Cardiac muscle cell (in vitro differentiated cells and primary cell): ENCODE measurements at regions not wholly inside any gene's neighbourhood (a gene's known extent, or its start where the extent isn't known, plus 50 kb on each side); places are given as distances from the start of the nearest gene placed in this dataset.

Experiments used
- DNase-seq, 2 donors: peaks; one replicate each; pipeline versions ENCODE4 v3.0.0 to v3.0.0-alpha.2; 2010 to 2017; ENCODE audit warnings: low read depth in 1 of 2, low spot score in 1 of 2
- H3K27ac ChIP-seq: fragments of 200-600 bp; sonication (generic); 2 replicates; pipeline ENCODE4 v1.5.1; 2016
- H3K27me3 ChIP-seq: fragments of 200-600 bp; sonication (generic); 2 replicates; pipeline ENCODE4 v1.6.0; 2016; ENCODE audit warnings: control low read depth
- H3K36me3 ChIP-seq: fragments of 200-600 bp; sonication (generic); 2 replicates; pipeline ENCODE4 v1.5.1; 2016; ENCODE audit warnings: control low read depth
- H3K4me1 ChIP-seq: fragments of 200-600 bp; sonication (generic); 2 replicates; pipeline ENCODE4 v1.8.1; 2017; ENCODE audit warnings: low read depth, mild to moderate bottlenecking, mixed run types
- H3K4me3 ChIP-seq: fragments of 200-600 bp; sonication (generic); 2 replicates; pipeline ENCODE4 v1.5.1; 2016; ENCODE audit warnings: mild to moderate bottlenecking
- H3K9me3 ChIP-seq: fragments of 200-600 bp; sonication (generic); 2 replicates; pipeline ENCODE4 v1.5.1; 2017; ENCODE audit warnings: low read depth, mild to moderate bottlenecking, control low read depth
- TF ChIP-seq, protein P1 (sequence below): IDR thresholded peaks from 2 replicates; pipeline ENCODE4 v1.5.1; 2012; ENCODE audit warnings: low read depth, mild to moderate bottlenecking, low read length

DNA sequence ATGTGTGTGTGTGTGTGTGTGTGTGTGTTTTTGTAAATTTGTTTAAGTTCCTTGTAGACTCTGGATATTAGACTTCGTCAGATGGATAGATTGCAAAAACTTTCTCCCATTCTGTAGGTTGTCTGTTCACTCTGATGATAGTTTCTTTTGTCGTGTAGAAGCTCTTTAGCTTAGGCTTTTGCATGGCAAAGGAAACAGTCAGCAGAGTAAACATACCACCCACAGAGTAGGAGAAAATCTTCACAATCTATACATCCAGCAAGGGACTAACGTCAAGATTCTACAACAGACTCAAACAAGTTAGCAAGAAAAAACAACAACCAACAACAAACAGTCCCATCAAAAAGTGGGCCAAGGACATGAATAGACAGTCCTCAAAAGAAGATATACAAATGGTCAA, 336.7 kb upstream of the ATP5MC3 start:
- no peaks in the 10 kb centered on the region for H3K9me3 ChIP-seq
- H3K36me3 ChIP-seq: no peaks in the 10 kb centered on the region
- no peak overlapping the region for H3K4me3 ChIP-seq
- H3K4me1 ChIP-seq: no peaks in the 10 kb centered on the region
- no peak for DNase-seq
- H3K27ac ChIP-seq: no peak overlapping the region
- no peaks in the 10 kb centered on the region for H3K27me3 ChIP-seq
- TF ChIP-seq, protein P1, sequence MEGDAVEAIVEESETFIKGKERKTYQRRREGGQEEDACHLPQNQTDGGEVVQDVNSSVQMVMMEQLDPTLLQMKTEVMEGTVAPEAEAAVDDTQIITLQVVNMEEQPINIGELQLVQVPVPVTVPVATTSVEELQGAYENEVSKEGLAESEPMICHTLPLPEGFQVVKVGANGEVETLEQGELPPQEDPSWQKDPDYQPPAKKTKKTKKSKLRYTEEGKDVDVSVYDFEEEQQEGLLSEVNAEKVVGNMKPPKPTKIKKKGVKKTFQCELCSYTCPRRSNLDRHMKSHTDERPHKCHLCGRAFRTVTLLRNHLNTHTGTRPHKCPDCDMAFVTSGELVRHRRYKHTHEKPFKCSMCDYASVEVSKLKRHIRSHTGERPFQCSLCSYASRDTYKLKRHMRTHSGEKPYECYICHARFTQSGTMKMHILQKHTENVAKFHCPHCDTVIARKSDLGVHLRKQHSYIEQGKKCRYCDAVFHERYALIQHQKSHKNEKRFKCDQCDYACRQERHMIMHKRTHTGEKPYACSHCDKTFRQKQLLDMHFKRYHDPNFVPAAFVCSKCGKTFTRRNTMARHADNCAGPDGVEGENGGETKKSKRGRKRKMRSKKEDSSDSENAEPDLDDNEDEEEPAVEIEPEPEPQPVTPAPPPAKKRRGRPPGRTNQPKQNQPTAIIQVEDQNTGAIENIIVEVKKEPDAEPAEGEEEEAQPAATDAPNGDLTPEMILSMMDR: no peak

- Histone ChIP-seq H3K9me3 (no peaks in the 10 kb centered on the region), H3K27me3 (no peaks in the 10 kb centered on the region), H3K36me3 (no peaks in the 10 kb centered on the region), H3K27ac (no peak overlapping the region), H3K4me3 (no peak overlapping the region), H3K4me1 (no peaks in the 10 kb centered on the region)
- TF ChIP-seq, protein P1: no peak
- DNase-seq: no peak
Observed at GRCh38 chr2:175516555-175516954, 335.0 kb upstream of the ATP5MC3 start.

DNA sequence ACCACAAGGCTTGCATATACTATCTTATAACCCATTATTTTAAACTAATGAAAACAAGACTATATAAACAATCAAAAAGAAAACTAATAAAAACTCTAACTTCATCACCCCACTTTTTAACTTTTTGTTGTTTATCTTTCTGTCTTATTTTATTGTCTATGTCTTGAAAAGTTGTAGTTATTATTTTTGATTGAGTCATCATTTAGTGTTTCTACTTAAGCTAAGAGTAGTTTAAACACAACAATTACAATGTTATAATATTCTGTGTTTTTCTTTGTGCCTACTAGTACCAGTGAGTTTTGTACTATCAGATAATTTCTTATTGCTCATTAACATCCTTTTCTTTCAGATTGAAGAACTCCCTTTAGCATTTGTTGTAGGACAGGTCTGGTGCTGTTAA, 318.7 kb upstream of the ATP5MC3 start:
- Histone ChIP-seq H3K27ac (no peak overlapping the region), H3K4me1 (no peaks in the 10 kb centered on the region), H3K9me3 (no peaks in the 10 kb centered on the region), H3K36me3 (no peaks in the 10 kb centered on the region), H3K27me3 (no peaks in the 10 kb centered on the region), H3K4me3 (no peak overlapping the region)
- TF ChIP-seq, protein P1: no peak
- DNase-seq: no peak

DNA sequence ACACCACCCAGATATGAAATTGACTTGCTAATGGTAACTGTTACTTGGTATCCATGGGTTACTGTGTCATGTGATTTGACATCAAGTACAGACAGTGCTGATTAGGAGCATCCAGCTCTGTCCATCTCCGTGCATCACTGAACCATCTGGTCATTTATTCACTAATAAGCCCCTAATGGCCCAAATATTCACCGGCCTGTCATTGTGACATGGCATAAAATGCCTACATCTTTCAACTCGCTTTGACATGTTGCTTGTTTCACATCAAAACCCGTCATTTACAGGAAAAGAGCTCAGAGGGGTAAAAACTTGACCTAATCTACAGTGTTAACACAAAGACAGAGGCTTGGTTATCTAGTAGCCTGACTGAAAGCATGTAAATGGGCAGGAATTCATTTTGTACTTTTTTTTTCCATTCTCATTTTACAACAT, 308.9 kb upstream of the ATP5MC3 start:
- no peak overlapping the region for H3K27ac ChIP-seq
- no peaks in the 10 kb centered on the region for H3K9me3 ChIP-seq
- H3K4me3 ChIP-seq: no peak overlapping the region
- H3K36me3 ChIP-seq: no peaks in the 10 kb centered on the region
- TF ChIP-seq, protein P1: no peak
- no peaks in the 10 kb centered on the region for H3K4me1 ChIP-seq
- H3K27me3 ChIP-seq: no peaks in the 10 kb centered on the region
- no peak for DNase-seq

DNA sequence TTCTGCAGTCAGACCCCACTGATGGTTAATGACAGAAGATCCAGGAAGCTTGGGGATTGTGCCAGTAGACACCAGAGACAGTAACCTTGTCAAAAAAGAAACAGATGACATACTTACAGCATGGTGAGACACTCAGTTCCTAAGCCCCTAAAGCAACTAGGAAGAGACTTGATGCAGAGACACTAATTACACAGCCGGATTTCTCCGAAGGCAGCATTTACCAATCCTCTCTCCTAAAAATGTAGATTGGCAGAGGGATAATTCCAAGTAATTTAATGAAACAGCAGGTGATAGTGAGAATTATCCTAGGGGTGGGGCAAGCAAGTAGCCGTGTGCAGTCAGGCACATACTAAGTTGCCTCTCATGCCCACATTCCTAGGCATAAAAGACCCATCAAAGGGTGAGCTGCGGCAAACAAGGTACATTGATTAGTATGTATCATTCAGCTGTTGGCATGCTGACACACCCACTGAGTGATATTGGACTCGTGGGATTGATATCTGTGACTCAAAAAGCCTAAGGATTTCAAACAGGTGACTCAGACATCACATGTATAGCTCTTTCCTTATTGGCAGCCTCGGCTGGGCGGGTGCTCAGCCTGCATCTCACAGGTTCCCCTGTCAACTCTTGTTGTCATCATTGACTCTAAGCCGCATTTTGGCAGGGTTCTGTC, 296.7 kb upstream of the ATP5MC3 start:
- Histone ChIP-seq H3K27me3 (no peaks in the 10 kb centered on the region), H3K27ac (no peak overlapping the region), H3K9me3 (no peaks in the 10 kb centered on the region), H3K36me3 (no peaks in the 10 kb centered on the region), H3K4me1 (no peaks in the 10 kb centered on the region), H3K4me3 (no peak overlapping the region)
- TF ChIP-seq, protein P1: no peak
- DNase-seq: no peak

DNA sequence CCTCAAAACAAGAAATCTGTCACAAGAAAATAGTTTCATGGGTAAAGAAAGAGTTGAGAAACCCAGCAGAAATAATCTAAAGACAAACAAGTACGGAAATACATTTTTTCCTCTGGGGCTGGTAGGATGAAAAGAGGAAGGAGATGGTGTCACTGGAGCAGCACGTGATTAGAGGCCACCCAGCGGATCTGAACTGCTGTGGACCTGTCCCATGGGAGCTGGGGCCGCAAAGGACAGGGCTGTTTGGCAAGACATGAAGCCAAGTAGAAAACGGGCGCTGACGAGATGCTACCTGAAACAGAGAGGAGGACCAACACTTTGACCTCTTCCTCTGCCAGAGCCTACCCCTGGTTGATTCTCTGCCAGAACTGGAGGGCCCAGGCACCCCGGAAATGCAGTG, 295.4 kb upstream of the ATP5MC3 start:
- Histone ChIP-seq H3K4me3 (no peak overlapping the region), H3K4me1 (no peaks in the 10 kb centered on the region), H3K36me3 (no peaks in the 10 kb centered on the region), H3K27ac (no peak overlapping the region), H3K9me3 (no peaks in the 10 kb centered on the region), H3K27me3 (no peaks in the 10 kb centered on the region)
- no peak for DNase-seq
- TF ChIP-seq, protein P1: no peak
